ENCODE measurements at regions not wholly inside any gene's neighbourhood (a gene's known extent, or its start where the extent isn't known, plus 50 kb on each side); places are given as distances from the start of the nearest gene placed in this dataset.

DNA sequence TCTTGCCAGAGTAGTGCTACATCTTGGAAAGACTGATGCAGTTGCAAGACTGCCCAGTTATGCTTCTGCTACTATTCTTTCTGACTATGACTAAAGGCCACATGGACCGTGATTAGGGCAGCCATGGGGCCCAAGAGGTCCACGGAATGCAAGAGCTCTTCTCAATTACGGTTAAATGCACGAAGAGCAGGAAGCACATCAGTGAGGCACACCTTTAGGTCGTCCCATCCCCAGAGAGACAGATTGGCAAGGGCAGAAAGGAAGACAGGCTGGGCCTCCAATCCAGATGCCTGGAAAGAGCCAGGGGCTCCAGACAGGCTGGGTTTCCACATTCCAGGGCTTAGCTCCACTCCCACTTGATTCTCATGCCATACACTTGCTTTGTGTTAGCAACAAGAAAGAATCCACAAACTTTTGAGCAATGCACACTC, 132.3 kb upstream of the SLIT3 start:
- TF ChIP-seq POLR2A (IDR thresholded peaks at IDR 0.05; ENCODE audit: borderline replicate concordance, extremely low read depth, insufficient read depth, insufficient read length) (no peak), RAD21 (IDR thresholded peaks at IDR 0.05; ENCODE audit: low read depth) (no peak), POLR2AphosphoS5 (IDR thresholded peaks at IDR 0.05; ENCODE audit: low read depth, low read length) (no peak), SIN3A (IDR thresholded peaks at IDR 0.05; ENCODE audit: low read depth) (no peak), EZH2 (IDR thresholded peaks at IDR 0.05) (no peak)
- TF ChIP-seq, protein P1, sequence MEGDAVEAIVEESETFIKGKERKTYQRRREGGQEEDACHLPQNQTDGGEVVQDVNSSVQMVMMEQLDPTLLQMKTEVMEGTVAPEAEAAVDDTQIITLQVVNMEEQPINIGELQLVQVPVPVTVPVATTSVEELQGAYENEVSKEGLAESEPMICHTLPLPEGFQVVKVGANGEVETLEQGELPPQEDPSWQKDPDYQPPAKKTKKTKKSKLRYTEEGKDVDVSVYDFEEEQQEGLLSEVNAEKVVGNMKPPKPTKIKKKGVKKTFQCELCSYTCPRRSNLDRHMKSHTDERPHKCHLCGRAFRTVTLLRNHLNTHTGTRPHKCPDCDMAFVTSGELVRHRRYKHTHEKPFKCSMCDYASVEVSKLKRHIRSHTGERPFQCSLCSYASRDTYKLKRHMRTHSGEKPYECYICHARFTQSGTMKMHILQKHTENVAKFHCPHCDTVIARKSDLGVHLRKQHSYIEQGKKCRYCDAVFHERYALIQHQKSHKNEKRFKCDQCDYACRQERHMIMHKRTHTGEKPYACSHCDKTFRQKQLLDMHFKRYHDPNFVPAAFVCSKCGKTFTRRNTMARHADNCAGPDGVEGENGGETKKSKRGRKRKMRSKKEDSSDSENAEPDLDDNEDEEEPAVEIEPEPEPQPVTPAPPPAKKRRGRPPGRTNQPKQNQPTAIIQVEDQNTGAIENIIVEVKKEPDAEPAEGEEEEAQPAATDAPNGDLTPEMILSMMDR (IDR thresholded peaks at IDR 0.05 in 2 of 3, conservative IDR thresholded peaks at IDR 0.05 in 1 of 3; ENCODE audit: borderline replicate concordance in 1 of 3, insufficient read depth in 1 of 3, low read depth in 2 of 3, low read length in 2 of 3), result no peak
- TF ChIP-seq, protein P2, sequence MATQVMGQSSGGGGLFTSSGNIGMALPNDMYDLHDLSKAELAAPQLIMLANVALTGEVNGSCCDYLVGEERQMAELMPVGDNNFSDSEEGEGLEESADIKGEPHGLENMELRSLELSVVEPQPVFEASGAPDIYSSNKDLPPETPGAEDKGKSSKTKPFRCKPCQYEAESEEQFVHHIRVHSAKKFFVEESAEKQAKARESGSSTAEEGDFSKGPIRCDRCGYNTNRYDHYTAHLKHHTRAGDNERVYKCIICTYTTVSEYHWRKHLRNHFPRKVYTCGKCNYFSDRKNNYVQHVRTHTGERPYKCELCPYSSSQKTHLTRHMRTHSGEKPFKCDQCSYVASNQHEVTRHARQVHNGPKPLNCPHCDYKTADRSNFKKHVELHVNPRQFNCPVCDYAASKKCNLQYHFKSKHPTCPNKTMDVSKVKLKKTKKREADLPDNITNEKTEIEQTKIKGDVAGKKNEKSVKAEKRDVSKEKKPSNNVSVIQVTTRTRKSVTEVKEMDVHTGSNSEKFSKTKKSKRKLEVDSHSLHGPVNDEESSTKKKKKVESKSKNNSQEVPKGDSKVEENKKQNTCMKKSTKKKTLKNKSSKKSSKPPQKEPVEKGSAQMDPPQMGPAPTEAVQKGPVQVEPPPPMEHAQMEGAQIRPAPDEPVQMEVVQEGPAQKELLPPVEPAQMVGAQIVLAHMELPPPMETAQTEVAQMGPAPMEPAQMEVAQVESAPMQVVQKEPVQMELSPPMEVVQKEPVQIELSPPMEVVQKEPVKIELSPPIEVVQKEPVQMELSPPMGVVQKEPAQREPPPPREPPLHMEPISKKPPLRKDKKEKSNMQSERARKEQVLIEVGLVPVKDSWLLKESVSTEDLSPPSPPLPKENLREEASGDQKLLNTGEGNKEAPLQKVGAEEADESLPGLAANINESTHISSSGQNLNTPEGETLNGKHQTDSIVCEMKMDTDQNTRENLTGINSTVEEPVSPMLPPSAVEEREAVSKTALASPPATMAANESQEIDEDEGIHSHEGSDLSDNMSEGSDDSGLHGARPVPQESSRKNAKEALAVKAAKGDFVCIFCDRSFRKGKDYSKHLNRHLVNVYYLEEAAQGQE (IDR thresholded peaks at IDR 0.05; ENCODE audit: low read depth), result no peak

Data from HCT116 (cell line).